Activated CD4-positive, alpha-beta T cell treated with anti-CD3 and anti-CD28 coated beads for 4 hours (primary cell): ENCODE measurements at regions not wholly inside any gene's neighbourhood (a gene's known extent, or its start where the extent isn't known, plus 50 kb on each side); places are given as distances from the start of the nearest gene placed in this dataset.

ENCODE experiments used
- DNase-seq, 2 donors: peaks; one replicate each; pipeline ENCODE4 v3.0.0-alpha.2; 2020

GRCh38 chr5:104186510-104186909 is 623.9 kb upstream of the NUDT12 start:
- DNase-seq = no peak

GRCh38 chr5:104186100-104186499 is 623.5 kb upstream of the NUDT12 start:
- no peak for DNase-seq

GRCh38 chr5:104184264-104184663 is 621.7 kb upstream of the NUDT12 start:
- DNase-seq = no peak

- no peak for DNase-seq
Observed at GRCh38 chr5:104178829-104179456, 616.4 kb upstream of the NUDT12 start.

- DNase-seq = no peak
Observed at GRCh38 chr5:104178066-104178465, 615.5 kb upstream of the NUDT12 start.

GRCh38 chr5:104177651-104178050 is 615.1 kb upstream of the NUDT12 start:
- DNase-seq = no peak

GRCh38 chr5:104172976-104173375 is 610.4 kb upstream of the NUDT12 start:
- DNase-seq = no peak

GRCh38 chr5:104171958-104172690 is 609.5 kb upstream of the NUDT12 start:
- DNase-seq = no peak

- DNase-seq = no peak
Observed at GRCh38 chr5:104170926-104171325, 608.3 kb upstream of the NUDT12 start.

GRCh38 chr5:104146652-104147051 is 584.1 kb upstream of the NUDT12 start:
- no peak for DNase-seq

- no peak for DNase-seq
Observed at GRCh38 chr5:104139840-104140239, 577.3 kb upstream of the NUDT12 start.

GRCh38 chr5:104130320-104130719 is 567.7 kb upstream of the NUDT12 start:
- no peak for DNase-seq

- DNase-seq = no peak
Observed at GRCh38 chr5:104128348-104128747, 565.8 kb upstream of the NUDT12 start.

- no peak for DNase-seq
Observed at GRCh38 chr5:104126980-104127379, 564.4 kb upstream of the NUDT12 start.

GRCh38 chr5:104119529-104119928 is 556.9 kb upstream of the NUDT12 start:
- no peak for DNase-seq

- DNase-seq = no peak
Observed at GRCh38 chr5:104111632-104112031, 549.0 kb upstream of the NUDT12 start.

GRCh38 chr5:104096451-104096850 is 533.9 kb upstream of the NUDT12 start:
- no peak for DNase-seq

GRCh38 chr5:104095527-104095926 is 532.9 kb upstream of the NUDT12 start:
- no peak for DNase-seq

GRCh38 chr5:104088876-104089778 is 526.5 kb upstream of the NUDT12 start:
- no peak for DNase-seq

- no peak for DNase-seq
Observed at GRCh38 chr5:104084896-104085295, 522.3 kb upstream of the NUDT12 start.

- no peak for DNase-seq
Observed at GRCh38 chr5:104082754-104083153, 520.2 kb upstream of the NUDT12 start.

GRCh38 chr5:104081232-104081631 is 518.6 kb upstream of the NUDT12 start:
- no peak for DNase-seq

GRCh38 chr5:104080646-104081175 is 518.1 kb upstream of the NUDT12 start:
- no peak for DNase-seq
